HL-60 (cell line): ENCODE measurements at regions not wholly inside any gene's neighbourhood (a gene's known extent, or its start where the extent isn't known, plus 50 kb on each side); places are given as distances from the start of the nearest gene placed in this dataset.
A peak's percentile ranks its signal among the peaks of the same experiment; 100 is the strongest.

Experiments
- DNase-seq, 2 experiments: peaks; one replicate each; pipeline ENCODE4 v3.0.0-alpha.2; 2010 to 2020; ENCODE audit warnings: low read depth in 1 of 2, low spot score in 1 of 2
- H3K27ac ChIP-seq: fragments of 250-450 bp; sonication (Bioruptor Pico); replicated peaks from 2 replicates; pipeline ENCODE4 v1.5.1; 2020; ENCODE audit warnings: mild to moderate bottlenecking, moderate library complexity
- H3K27me3 ChIP-seq: fragments of 250-450 bp; sonication (Bioruptor Pico); 2 replicates; pipeline ENCODE4 v1.5.1; 2021; ENCODE audit warnings: mild to moderate bottlenecking, moderate library complexity; ENCODE audit not compliant: insufficient read depth, poor library complexity, severe bottlenecking
- H3K4me3 ChIP-seq: replicated peaks from 2 replicates; pipeline ENCODE4 v1.5.1; 2011; ENCODE audit warnings: mild to moderate bottlenecking, control low read depth, low read length; ENCODE audit not compliant: insufficient read depth
- CTCF ChIP-seq: IDR thresholded peaks from one replicate; pipeline ENCODE4 v1.5.1; 2011; ENCODE audit warnings: low read length, control low read depth, inconsistent platforms; ENCODE audit not compliant: insufficient read depth
- GABPA ChIP-seq: IDR thresholded peaks from 2 replicates; pipeline ENCODE4 v1.6.1; 2012; ENCODE audit warnings: low read depth
- POLR2AphosphoS5 ChIP-seq: IDR thresholded peaks from 2 replicates; pipeline ENCODE4 v1.6.1; 2012; ENCODE audit warnings: low read depth
- REST ChIP-seq: IDR thresholded peaks from 2 replicates; pipeline ENCODE4 v1.6.1; 2012; ENCODE audit warnings: low read depth; ENCODE audit not compliant: insufficient replicate concordance
- SPI1 ChIP-seq: IDR thresholded peaks from 2 replicates; pipeline ENCODE4 v1.6.1; 2012; ENCODE audit warnings: low read depth, mild to moderate bottlenecking, borderline replicate concordance

- DNase-seq, result no peak
- Histone ChIP-seq H3K27ac (no peak overlapping the region), H3K27me3 (peaks cover 2% of the 10 kb centered on the region), H3K4me3 (no peak overlapping the region)
- TF ChIP-seq REST (no peak), POLR2AphosphoS5 (no peak), SPI1 (no peak), CTCF (no peak), GABPA (no peak)
Observed at GRCh38 chr9:34802916-34803315, 93.0 kb upstream of the CCL21 start.

GRCh38 chr9:34797367-34797766 lies 87.4 kb upstream of the CCL21 start:
- Histone ChIP-seq H3K27me3 (no peaks in the 10 kb centered on the region), H3K27ac (no peak overlapping the region), H3K4me3 (no peak overlapping the region)
- no peak for DNase-seq
- TF ChIP-seq POLR2AphosphoS5 (no peak), CTCF (no peak), REST (no peak), GABPA (no peak)

- peak; percentile 18 to 74 for DNase-seq
- no peak overlapping the region for H3K4me3 ChIP-seq
- TF ChIP-seq CTCF, result no peak
- no peak for TF ChIP-seq POLR2AphosphoS5
- no peak overlapping the region for H3K27ac ChIP-seq
- no peaks in the 10 kb centered on the region for H3K27me3 ChIP-seq
Observed at GRCh38 chr9:34796924-34797323, 87.0 kb upstream of the CCL21 start.

GRCh38 chr9:34793428-34793827 lies 83.5 kb upstream of the CCL21 start:
- no peak overlapping the region for H3K4me3 ChIP-seq
- no peak for TF ChIP-seq SPI1
- no peak for TF ChIP-seq REST
- TF ChIP-seq CTCF, result no peak
- no peaks in the 10 kb centered on the region for H3K27me3 ChIP-seq
- no peak overlapping the region for H3K27ac ChIP-seq
- DNase-seq, result no peak
